Activated T-helper 1 cell treated with anti-CD3 and anti-CD28 coated beads, Interleukin-12 subunit alpha, Interleukin-12 subunit beta, Interleukin-2, Interleukin-4 antibody, amounts not matched to agents 30 ng/mL and 10 ng/mL and 1 ng/mL, durations not matched to agents 14 hours and 24 hours and 36 hours (primary cell): ENCODE measurements at regions not wholly inside any gene's neighbourhood (a gene's known extent, or its start where the extent isn't known, plus 50 kb on each side); places are given as distances from the start of the nearest gene placed in this dataset.

Source experiments
- DNase-seq: peaks from one replicate; pipeline ENCODE4 v3.0.0; 2021; ENCODE audit warnings: low spot score
- H3K27ac Mint-ChIP-seq: one replicate; pipeline ENCODE4 v1.8.0; 2021; ENCODE audit warnings: mild to moderate bottlenecking, mixed read lengths
- H3K27me3 Mint-ChIP-seq: one replicate; pipeline ENCODE4 v1.8.0; 2022; ENCODE audit warnings: mild to moderate bottlenecking, moderate library complexity, mixed read lengths; ENCODE audit not compliant: insufficient read depth
- H3K36me3 Mint-ChIP-seq: one replicate; pipeline ENCODE4 v1.8.0; 2021; ENCODE audit warnings: low read depth, mixed read lengths
- H3K4me1 Mint-ChIP-seq: one replicate; pipeline ENCODE4 v1.8.0; 2021; ENCODE audit warnings: low read depth, mixed read lengths
- H3K4me3 Mint-ChIP-seq: one replicate; pipeline ENCODE4 v1.8.0; 2021; ENCODE audit warnings: mild to moderate bottlenecking, moderate library complexity, mixed read lengths
- H3K9me3 Mint-ChIP-seq: one replicate; pipeline ENCODE4 v1.8.0; 2021; ENCODE audit warnings: mixed read lengths
- intact Hi-C: fragments of 100-400 bp; cut with micrococcal nuclease; formaldehyde crosslinking; loops from one replicate; pipeline ENCODE4 v1.15.1; 2024

GRCh38 chr9:75699625-75700251 is 190.7 kb upstream of the PCSK5 start:
- H3K4me3 Mint-ChIP-seq, result no peak overlapping the region

GRCh38 chr9:75700252-75700640 is 190.2 kb upstream of the PCSK5 start:
- DNase-seq, result no peak
- Mint-ChIP-seq H3K4me3 (no peak overlapping the region), H3K27ac (no peak overlapping the region), H3K27me3 (no peaks in the 10 kb centered on the region), H3K36me3 (no peaks in the 10 kb centered on the region), H3K4me1 (no peaks in the 10 kb centered on the region), H3K9me3 (no peaks in the 10 kb centered on the region)
- intact Hi-C loops, result no loop called here

More at GRCh38 chr9:75699625-75700251, 190.7 kb upstream of the PCSK5 start:
- intact Hi-C loops, result no loop called here
- no peak for DNase-seq
- H3K9me3 Mint-ChIP-seq, result no peaks in the 10 kb centered on the region
- no peaks in the 10 kb centered on the region for H3K27me3 Mint-ChIP-seq
- H3K27ac Mint-ChIP-seq, result no peak overlapping the region
- H3K36me3 Mint-ChIP-seq, result no peaks in the 10 kb centered on the region
- H3K4me1 Mint-ChIP-seq, result no peaks in the 10 kb centered on the region

- H3K9me3 Mint-ChIP-seq, result no peaks in the 10 kb centered on the region
- peaks cover 3% of the 10 kb centered on the region for H3K27me3 Mint-ChIP-seq
- H3K36me3 Mint-ChIP-seq, result no peaks in the 10 kb centered on the region
- no peaks in the 10 kb centered on the region for H3K4me1 Mint-ChIP-seq
- DNase-seq, result no peak
- no peak overlapping the region for H3K27ac Mint-ChIP-seq
- no peak overlapping the region for H3K4me3 Mint-ChIP-seq
- intact Hi-C loops, result no loop called here
Observed at GRCh38 chr9:75707191-75707590, 183.3 kb upstream of the PCSK5 start.

GRCh38 chr9:75709698-75710097 is 180.8 kb upstream of the PCSK5 start:
- intact Hi-C loops, result no loop called here
- Mint-ChIP-seq H3K27ac (no peak overlapping the region), H3K4me3 (no peak overlapping the region), H3K9me3 (no peaks in the 10 kb centered on the region), H3K4me1 (no peaks in the 10 kb centered on the region), H3K36me3 (no peaks in the 10 kb centered on the region), H3K27me3 (peaks cover 3% of the 10 kb centered on the region)
- DNase-seq, result no peak

GRCh38 chr9:75712700-75713099 is 177.8 kb upstream of the PCSK5 start:
- H3K4me1 Mint-ChIP-seq, result no peaks in the 10 kb centered on the region
- intact Hi-C loops, result no loop called here
- no peak for DNase-seq
- no peak overlapping the region for H3K27ac Mint-ChIP-seq
- no peaks in the 10 kb centered on the region for H3K9me3 Mint-ChIP-seq
- H3K27me3 Mint-ChIP-seq, result no peaks in the 10 kb centered on the region
- H3K4me3 Mint-ChIP-seq, result no peak overlapping the region
- no peaks in the 10 kb centered on the region for H3K36me3 Mint-ChIP-seq

- no peaks in the 10 kb centered on the region for H3K9me3 Mint-ChIP-seq
- H3K27me3 Mint-ChIP-seq, result no peaks in the 10 kb centered on the region
- H3K36me3 Mint-ChIP-seq, result no peaks in the 10 kb centered on the region
- no peak overlapping the region for H3K27ac Mint-ChIP-seq
- no peaks in the 10 kb centered on the region for H3K4me1 Mint-ChIP-seq
- DNase-seq, result no peak
- intact Hi-C loops, result no loop called here
- H3K4me3 Mint-ChIP-seq, result no peak overlapping the region
Observed at GRCh38 chr9:75713335-75713734, 177.1 kb upstream of the PCSK5 start.

- no peaks in the 10 kb centered on the region for H3K9me3 Mint-ChIP-seq
- intact Hi-C loops, result no loop called here
- no peaks in the 10 kb centered on the region for H3K36me3 Mint-ChIP-seq
- no peaks in the 10 kb centered on the region for H3K4me1 Mint-ChIP-seq
- DNase-seq, result no peak
- no peaks in the 10 kb centered on the region for H3K27me3 Mint-ChIP-seq
- no peak overlapping the region for H3K27ac Mint-ChIP-seq
- H3K4me3 Mint-ChIP-seq, result no peak overlapping the region
Observed at GRCh38 chr9:75715360-75715759, 175.1 kb upstream of the PCSK5 start.

- H3K27ac Mint-ChIP-seq, result no peak overlapping the region
- no peaks in the 10 kb centered on the region for H3K9me3 Mint-ChIP-seq
- H3K36me3 Mint-ChIP-seq, result no peaks in the 10 kb centered on the region
- no peak for DNase-seq
- no peak overlapping the region for H3K4me3 Mint-ChIP-seq
- intact Hi-C loops, result no loop called here
- H3K4me1 Mint-ChIP-seq, result no peaks in the 10 kb centered on the region
- H3K27me3 Mint-ChIP-seq, result no peaks in the 10 kb centered on the region
Observed at GRCh38 chr9:75718677-75719076, 171.8 kb upstream of the PCSK5 start.

GRCh38 chr9:75728391-75728790 is 162.1 kb upstream of the PCSK5 start:
- Mint-ChIP-seq H3K4me1 (no peaks in the 10 kb centered on the region), H3K4me3 (no peak overlapping the region), H3K36me3 (no peaks in the 10 kb centered on the region), H3K27ac (no peak overlapping the region), H3K9me3 (no peaks in the 10 kb centered on the region), H3K27me3 (no peaks in the 10 kb centered on the region)
- no peak for DNase-seq
- intact Hi-C loops, result no loop called here

GRCh38 chr9:75734802-75735201 is 155.7 kb upstream of the PCSK5 start:
- H3K4me1 Mint-ChIP-seq, result no peaks in the 10 kb centered on the region
- H3K36me3 Mint-ChIP-seq, result no peaks in the 10 kb centered on the region
- no peak overlapping the region for H3K4me3 Mint-ChIP-seq
- DNase-seq, result no peak
- H3K27me3 Mint-ChIP-seq, result no peaks in the 10 kb centered on the region
- intact Hi-C loops, result no loop called here
- no peak overlapping the region for H3K27ac Mint-ChIP-seq
- H3K9me3 Mint-ChIP-seq, result no peaks in the 10 kb centered on the region

- Mint-ChIP-seq H3K27ac (no peak overlapping the region), H3K4me3 (no peak overlapping the region), H3K27me3 (no peaks in the 10 kb centered on the region), H3K4me1 (no peaks in the 10 kb centered on the region), H3K36me3 (no peaks in the 10 kb centered on the region), H3K9me3 (no peaks in the 10 kb centered on the region)
- intact Hi-C loops, result no loop called here
- DNase-seq, result no peak
Observed at GRCh38 chr9:75739884-75740611, 150.4 kb upstream of the PCSK5 start.

- Mint-ChIP-seq H3K27ac (no peak overlapping the region), H3K27me3 (no peaks in the 10 kb centered on the region), H3K4me3 (no peak overlapping the region), H3K4me1 (no peaks in the 10 kb centered on the region), H3K9me3 (no peaks in the 10 kb centered on the region), H3K36me3 (no peaks in the 10 kb centered on the region)
- no peak for DNase-seq
- intact Hi-C loops, result no loop called here
Observed at GRCh38 chr9:75743855-75744254, 146.6 kb upstream of the PCSK5 start.

- no peak overlapping the region for H3K4me3 Mint-ChIP-seq
- no peaks in the 10 kb centered on the region for H3K36me3 Mint-ChIP-seq
- no peak overlapping the region for H3K27ac Mint-ChIP-seq
Observed at GRCh38 chr9:75754080-75754479, 136.4 kb upstream of the PCSK5 start.

GRCh38 chr9:75775166-75775565 is 115.3 kb upstream of the PCSK5 start:
- no peak overlapping the region for H3K4me3 Mint-ChIP-seq
- H3K27ac Mint-ChIP-seq, result no peak overlapping the region
- H3K36me3 Mint-ChIP-seq, result no peaks in the 10 kb centered on the region
- intact Hi-C loops, result no loop called here
- DNase-seq, result no peak
- no peaks in the 10 kb centered on the region for H3K27me3 Mint-ChIP-seq
- no peaks in the 10 kb centered on the region for H3K4me1 Mint-ChIP-seq
- no peaks in the 10 kb centered on the region for H3K9me3 Mint-ChIP-seq

More at GRCh38 chr9:75754080-75754479, 136.4 kb upstream of the PCSK5 start:
- intact Hi-C loops, result no loop called here
- Mint-ChIP-seq H3K9me3 (no peaks in the 10 kb centered on the region), H3K4me1 (no peaks in the 10 kb centered on the region), H3K27me3 (no peaks in the 10 kb centered on the region)
- no peak for DNase-seq
